HG03159 (cell line): ENCODE measurements at regions not wholly inside any gene's neighbourhood (a gene's known extent, or its start where the extent isn't known, plus 50 kb on each side); places are given as distances from the start of the nearest gene placed in this dataset.
"Not testable (repeated sequence)": the region's sequence is repeated elsewhere in the genome, so short reads cannot be mapped to it uniquely, and the experiment has no call there.

ENCODE experiments used
- ATAC-seq: cut with Tn5 transposase; IDR thresholded peaks from one replicate; pipeline ENCODE4 v1.9.1; 2021; ENCODE audit warnings: mild to moderate bottlenecking, moderate library complexity; ENCODE audit not compliant: unreplicated experiment

GRCh38 chr6:137654365-137654981 is 160.3 kb upstream of the OLIG3 start:
- no peak for ATAC-seq

DNA sequence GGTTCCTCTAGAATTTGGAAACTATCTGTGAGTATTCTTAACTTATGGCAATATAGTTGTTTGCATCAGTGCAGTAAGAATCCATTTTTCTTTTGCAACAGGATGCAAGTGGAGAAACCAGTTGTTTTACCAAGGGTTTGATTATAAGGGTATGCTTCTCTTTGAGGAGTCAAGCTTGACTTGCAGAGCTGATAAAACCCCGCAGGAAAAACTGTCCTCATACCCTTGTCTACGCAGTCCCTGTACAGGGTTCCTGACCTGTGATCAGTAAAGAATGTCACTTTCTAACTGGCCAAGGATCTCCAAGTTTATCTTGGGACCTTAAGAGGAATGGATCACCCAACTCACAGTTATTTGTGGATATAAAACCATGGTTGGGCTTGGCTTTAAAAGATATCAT is 161.1 kb upstream of the OLIG3 start:
- ATAC-seq = no peak

DNA sequence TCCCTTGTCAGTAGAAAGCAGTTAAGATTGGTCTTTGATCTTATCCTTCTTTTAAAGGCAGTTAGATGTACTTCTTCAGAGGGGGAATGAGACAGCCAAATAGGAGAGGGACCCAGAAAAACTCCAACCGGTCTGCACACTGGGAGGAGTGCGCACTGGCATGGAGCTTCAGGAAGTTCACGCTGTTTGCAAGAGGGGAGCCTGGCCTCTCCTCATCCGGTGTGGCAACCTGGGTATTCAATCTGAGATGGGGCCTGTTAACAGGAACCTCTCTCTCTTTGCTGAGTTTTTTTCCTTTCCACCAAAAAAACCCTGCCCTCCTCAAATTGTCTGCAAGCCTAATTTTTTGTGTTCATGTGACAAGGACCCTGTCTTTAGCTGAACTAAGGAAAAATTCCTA is 162.5 kb upstream of the OLIG3 start:
- no peak for ATAC-seq

- ATAC-seq = no peak
Observed at GRCh38 chr6:137657351-137657911, 163.2 kb upstream of the OLIG3 start.

DNA sequence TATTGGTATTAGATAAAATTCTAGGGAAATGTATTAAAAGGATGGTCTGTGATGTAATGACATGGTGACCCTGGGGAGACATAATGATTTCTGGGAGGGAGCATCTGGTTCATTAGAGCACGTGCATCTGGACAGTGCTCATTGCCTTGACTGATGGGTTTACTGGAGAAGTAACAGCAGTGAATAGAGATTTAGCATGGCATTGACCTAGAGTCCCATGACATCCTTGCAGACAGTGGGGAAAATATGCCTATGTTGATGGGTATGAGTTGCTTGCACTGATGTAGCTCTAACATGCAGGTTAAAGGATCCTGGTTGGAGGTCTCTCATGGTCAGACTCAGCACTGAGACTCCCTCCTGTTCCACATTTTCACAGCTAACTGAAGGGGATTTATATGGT is 164.1 kb upstream of the OLIG3 start:
- no peak for ATAC-seq

GRCh38 chr6:137659871-137660270 is 165.7 kb upstream of the OLIG3 start:
- no peak for ATAC-seq

GRCh38 chr6:137660296-137660731 is 166.1 kb upstream of the OLIG3 start:
- no peak for ATAC-seq

DNA sequence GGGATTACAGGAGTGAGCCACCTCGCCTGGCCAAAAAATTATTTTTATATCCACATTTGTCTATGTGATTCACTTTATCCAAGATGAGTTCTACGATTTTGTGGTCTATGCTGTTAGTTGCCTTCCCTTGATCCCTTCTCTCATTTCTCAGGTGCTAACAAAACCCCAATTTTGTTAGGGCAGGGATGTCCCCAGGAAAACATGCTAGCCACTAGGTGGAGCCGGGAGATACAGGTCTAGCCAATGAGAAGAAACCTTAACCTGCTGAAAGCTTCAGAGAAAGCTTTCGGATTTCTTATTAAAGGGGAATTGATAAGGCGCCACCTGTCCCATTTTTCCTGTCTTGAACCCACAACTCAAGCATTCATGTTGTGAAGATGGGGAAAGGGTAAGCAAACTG is 167.4 kb upstream of the OLIG3 start:
- no peak for ATAC-seq

DNA sequence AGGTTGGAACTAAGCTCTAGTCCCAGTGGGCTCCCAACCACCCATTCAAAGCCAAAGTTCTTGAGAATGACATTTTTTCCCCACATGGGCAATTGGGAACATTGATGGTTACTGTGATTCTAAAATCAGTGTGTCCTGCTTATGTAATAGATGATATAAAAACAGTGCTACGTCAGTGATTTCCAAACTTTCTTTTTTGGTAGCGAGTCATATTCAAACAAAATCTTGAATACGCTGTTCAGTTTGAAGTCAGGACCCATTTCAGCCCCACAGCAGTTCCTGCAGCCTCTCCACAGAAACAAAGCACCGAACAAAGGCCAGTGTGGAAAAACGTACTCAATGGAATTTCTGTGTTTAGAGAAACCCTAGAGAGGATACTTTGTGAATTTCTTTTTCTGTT is 170.0 kb upstream of the OLIG3 start:
- no peak for ATAC-seq

DNA sequence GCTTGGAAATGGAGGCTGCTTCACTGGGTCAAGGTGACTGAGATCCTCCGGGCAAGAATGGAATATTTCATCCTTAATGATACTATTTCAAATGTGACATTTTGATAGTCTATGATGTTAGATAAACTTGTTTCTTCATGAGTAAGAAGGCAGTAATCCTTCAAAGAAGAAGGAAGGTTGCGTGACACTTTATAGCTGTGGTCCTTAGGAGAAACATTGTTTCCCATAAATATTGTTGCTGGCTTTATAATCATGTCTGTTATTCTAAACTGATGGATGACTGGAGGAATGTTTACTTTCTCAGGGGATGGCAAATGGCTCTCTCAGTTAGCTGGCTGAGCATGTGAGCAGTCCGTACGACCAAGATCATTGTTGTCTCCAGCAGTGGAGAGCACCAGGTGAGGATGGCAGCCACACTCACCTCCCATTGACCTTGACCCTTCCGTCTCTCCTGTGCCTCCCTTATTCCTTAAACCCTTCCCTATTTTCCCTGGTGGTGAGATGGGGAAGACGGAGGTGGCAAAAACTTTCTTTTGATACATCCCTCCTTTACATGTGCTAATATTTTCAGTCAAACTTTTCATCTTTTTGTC is 171.2 kb upstream of the OLIG3 start:
- ATAC-seq = no peak

- ATAC-seq = no peak
Observed at GRCh38 chr6:137666202-137666774, 172.1 kb upstream of the OLIG3 start.

DNA sequence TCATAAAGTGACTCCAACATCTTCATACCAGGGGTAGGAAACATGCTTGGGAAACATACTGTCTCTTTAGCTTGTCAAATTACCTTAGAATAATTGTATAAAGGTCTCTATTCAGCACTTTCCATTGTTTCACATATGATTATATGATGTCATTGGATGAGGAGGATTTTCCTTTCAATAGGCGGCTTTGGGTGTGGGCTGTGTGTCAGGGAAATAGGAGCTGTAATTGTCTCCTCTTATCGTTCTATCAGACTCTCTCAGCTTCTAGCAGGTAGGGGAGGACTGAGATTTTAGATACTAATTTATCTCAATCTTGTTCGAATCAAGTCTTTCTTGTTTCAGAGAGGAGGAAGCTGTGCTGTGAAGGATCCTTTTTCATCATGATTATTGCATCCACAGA is 179.4 kb upstream of the OLIG3 start:
- no peak for ATAC-seq

GRCh38 chr6:137676888-137677287 is 182.7 kb upstream of the OLIG3 start:
- ATAC-seq = no peak

- no peak for ATAC-seq
Observed at GRCh38 chr6:137677709-137678108, 183.5 kb upstream of the OLIG3 start.

- no peak for ATAC-seq
Observed at GRCh38 chr6:137678451-137678850, 184.3 kb upstream of the OLIG3 start.

DNA sequence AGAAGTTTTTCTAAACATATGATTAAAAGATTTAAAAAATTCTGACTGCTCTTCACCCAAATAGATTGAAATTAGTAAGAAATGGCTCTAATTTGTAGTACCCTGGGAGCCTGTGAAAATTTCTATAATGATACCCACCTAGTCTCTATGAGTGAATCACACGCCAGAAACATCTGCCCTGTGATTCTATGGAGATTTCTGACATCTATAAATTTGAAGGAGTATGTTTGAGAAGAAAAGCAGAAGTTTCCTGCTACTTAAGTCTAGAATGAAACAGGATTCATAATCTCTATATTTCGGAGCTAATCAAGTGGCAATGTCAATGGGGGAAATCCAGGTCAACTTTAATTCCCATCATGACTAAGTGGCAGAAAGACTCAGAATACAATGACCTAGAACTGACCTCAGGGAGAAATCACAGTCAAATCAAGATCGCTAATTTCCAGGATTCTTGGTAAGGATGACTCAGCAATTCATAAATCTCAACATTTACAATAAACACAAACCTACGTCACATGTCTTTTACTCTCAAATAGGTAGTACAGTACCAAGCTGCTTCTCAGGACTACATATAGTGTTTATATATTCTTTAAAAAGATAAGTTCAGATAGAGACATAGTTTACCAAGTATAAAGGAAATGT is 186.2 kb upstream of the TNFAIP3 start:
- no peak for ATAC-seq

- no peak for ATAC-seq
Observed at GRCh38 chr6:137681445-137682009, 185.5 kb upstream of the TNFAIP3 start.

- ATAC-seq = not testable (repeated sequence)
Observed at GRCh38 chr6:137682658-137683057, 184.4 kb upstream of the TNFAIP3 start.

DNA sequence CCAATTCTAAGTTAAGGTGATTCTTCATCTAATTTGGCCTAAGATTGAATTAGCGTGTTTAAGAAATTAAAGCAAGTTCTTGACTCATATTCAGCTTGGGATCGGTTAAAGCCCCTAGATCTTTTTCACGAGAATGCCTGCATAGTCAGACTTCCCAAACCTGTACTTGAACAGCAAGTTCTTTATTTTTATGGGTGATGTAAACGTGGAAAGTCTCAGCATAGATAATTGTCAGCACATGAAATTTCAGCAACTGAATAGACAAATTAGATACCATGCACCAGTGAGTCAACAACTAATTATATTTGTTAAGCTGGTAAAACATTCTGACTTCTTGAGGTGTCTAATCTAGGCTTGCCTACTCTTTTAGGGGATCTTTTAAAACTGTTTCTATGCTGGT is 183.1 kb upstream of the TNFAIP3 start:
- ATAC-seq = no peak

GRCh38 chr6:137685798-137686375 is 181.2 kb upstream of the TNFAIP3 start:
- ATAC-seq = no peak

- no peak for ATAC-seq
Observed at GRCh38 chr6:137687818-137688217, 179.2 kb upstream of the TNFAIP3 start.
